Activated CD8-positive, alpha-beta memory T cell treated with anti-CD3 and anti-CD28 coated beads for 4 hours (primary cell): ENCODE measurements at regions not wholly inside any gene's neighbourhood (a gene's known extent, or its start where the extent isn't known, plus 50 kb on each side); places are given as distances from the start of the nearest gene placed in this dataset.
"Not testable (repeated sequence)": the region's sequence is repeated elsewhere in the genome, so short reads cannot be mapped to it uniquely, and the experiment has no call there.

Experiments used
- DNase-seq, 2 donors: peaks; one replicate each; pipeline ENCODE4 v3.0.0-alpha.2; 2020; ENCODE audit warnings: low read depth in 2 of 2

DNA sequence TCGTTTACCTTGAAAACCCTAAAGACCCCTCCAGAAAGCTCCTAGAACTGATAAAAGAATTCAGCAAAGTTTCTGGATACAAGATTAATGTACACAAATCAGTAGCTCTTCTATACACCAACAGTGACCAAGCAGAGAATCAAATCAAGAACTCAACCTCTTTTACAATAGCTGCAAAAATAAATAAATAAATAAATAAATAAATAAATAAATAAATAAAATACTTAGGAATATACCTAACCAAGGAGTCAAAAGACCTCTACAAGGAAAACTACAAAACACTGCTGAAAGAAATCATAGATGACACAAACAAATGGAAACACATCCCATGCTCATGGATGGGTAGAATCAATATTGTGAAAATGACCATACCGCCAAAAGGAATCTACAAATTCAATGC is 186.8 kb upstream of the EOLA2 start:
- not testable (repeated sequence) for DNase-seq

GRCh38 chrX:150127216-150127615 is 188.9 kb upstream of the EOLA2 start:
- no peak for DNase-seq

DNA sequence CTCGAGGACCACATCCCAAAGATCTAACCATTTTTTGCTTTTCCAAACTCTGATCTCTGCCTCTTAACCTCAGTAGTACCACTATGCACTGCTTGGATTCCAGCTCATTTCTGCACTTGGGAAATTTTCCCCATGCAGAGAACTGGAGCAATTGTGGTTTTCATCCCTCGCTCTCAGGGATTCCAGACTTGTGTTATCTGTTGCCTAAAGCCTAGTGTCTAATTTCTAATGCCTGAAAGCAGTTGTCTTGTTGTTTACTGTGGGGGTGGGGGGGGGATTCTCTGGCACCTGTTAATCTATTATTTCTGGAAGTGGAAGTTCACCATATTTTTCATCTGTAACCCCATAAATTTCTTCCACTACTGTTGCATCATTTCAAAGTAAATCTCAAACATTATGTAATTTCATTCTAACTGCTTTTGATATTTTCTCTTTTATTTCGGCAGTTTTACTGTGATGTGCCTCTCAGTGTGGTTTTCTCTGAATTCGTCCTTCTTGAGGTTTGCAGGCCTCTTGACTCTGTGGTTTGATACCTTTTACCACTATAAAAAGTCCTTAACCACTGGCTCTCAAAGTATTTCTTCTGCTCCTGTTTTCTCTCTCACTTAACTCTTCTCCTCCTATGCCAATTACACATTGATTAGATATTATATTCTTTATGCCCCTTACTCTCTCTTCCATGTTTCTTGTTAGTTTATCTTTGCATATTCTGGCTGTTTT is 205.6 kb upstream of the EOLA2 start:
- DNase-seq: no peak

DNA sequence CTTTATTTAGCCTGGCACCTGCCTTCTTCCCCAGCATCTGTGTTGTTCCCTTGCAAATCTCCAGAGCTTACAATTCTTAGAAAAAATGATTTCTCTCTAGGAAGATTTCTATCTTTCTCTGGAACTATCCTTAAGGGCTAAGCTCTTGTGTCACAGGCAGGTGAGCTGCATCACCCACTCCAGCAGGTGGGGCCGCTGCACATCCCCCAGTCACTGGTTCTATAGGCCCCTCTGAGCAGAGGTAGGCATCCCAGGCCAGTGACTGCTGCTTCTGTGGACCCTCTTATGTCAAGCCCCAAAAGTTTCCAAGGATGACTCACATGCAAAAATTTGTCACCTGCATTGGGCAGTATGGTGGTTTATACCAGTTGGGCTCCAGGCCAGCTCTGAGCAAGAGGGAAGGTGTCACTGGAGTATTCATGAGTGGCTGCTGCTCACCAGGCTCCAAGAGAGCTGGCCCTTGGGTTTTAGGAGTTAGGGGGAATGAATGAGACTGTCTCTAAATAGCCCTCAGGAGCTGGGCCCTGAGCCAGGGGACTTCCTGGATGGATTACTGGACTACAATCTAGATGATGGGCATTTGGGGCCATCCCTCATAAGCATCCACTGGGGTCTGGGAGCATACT is 208.1 kb upstream of the EOLA2 start:
- DNase-seq: no peak

DNA sequence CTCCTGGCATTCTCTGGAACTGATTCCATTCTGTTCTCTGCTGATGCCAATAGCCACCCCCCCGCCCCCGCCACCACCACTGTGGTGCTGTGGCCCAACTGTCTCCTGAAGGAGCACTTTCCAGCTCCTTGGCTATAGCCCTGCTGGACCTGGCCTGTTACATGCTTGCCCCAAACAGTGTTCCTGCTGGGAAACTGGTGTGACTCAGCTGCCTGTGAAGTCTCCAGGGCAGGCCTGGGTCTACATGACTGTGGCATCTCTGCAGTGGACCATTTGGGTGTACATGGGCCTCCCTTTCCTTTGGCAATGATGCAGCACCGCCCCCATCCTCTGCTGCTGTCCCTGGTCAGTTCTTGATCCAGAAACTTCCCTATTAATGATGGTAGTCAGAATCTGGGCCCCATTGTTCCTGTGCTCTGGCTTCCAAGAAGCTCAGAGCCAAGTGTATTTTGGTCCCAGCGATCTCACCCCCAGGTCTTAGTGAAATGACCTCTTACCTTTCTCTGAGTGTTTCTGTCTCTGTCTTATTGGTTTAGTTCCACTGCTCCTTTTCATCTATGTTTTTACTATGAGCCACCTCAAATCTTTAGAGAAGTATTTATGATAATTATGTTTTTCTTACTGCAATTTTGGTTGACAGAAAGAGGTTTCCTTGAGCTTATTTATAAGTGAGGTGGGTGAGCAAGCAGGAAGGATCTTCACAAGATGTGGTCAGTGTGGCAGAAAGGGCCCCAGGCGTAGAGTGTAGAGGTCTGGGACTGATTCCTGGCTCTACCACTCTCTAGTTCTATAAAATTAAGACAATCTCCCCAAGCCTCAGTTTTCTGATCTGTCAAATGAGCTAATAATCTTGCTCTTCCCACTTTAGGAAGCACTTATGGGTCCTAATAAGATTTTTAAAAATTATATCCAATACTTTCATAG is 210.7 kb upstream of the EOLA2 start:
- no peak for DNase-seq

GRCh38 chrX:150150076-150150779 is 211.9 kb upstream of the EOLA2 start:
- DNase-seq: no peak

- no peak for DNase-seq
Observed at GRCh38 chrX:150150780-150151125, 212.4 kb upstream of the MAMLD1 start.

- no peak for DNase-seq
Observed at GRCh38 chrX:150152036-150152435, 211.1 kb upstream of the MAMLD1 start.

GRCh38 chrX:150152546-150152945 is 210.6 kb upstream of the MAMLD1 start:
- no peak for DNase-seq

- DNase-seq: no peak
Observed at GRCh38 chrX:150155436-150156035, 207.6 kb upstream of the MAMLD1 start.

DNA sequence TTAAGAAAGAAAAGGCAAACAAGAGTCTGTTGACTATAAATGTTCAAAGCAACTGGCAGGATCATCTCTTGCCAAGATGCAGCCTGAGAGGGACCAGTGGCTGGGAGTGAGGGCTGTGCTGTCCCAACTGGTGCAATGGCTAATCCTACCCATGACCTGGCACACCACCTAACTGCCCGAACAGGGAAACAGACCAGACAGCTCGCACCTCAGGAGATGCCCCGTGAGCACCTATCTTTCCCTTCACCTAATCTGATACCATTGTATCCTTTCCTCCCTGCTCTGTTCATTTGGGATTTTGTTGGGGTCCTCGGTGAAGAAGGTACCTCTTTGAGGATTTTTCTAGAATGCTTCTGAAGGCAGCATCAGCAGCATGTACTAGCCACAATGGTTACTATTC is 206.5 kb upstream of the MAMLD1 start:
- no peak for DNase-seq

GRCh38 chrX:150157291-150157690 is 205.8 kb upstream of the MAMLD1 start:
- DNase-seq: no peak

DNA sequence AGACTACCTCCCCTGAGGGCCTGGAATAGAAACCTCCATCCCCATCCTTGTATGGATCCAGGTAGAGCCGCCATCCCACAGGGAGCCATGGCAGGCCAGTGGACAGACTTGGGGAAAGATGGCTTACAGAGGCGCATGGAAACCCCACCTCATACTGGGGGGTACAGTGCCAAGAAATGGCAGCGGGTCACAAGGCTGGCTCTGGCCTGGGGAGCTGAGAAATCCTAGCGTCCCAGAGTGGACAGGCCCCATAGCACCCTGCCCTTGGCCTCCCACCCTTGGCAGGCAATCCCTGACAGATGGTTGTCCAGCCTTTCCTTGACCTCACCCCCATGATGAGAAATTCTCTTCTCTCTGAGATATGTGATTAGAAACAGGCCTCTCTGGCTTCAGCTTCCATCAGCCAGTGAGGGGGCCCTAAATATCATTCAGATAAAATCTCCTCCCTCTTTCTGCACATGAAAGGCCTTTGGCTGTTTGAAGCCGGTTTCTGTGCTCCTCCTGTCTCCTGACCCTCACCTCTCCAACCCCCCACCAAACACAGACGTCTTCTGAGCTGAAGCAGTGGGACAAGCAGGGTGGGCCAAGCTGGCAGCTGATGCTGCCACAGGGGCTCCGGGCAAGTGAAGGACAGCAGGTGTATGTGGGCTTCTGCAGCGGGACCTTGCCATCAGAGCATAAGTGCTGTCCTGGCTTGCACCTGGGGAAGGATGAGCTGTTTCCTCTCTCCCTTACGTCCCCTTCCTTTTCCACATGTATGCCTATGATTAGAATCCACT is 204.4 kb upstream of the MAMLD1 start:
- no peak for DNase-seq

DNA sequence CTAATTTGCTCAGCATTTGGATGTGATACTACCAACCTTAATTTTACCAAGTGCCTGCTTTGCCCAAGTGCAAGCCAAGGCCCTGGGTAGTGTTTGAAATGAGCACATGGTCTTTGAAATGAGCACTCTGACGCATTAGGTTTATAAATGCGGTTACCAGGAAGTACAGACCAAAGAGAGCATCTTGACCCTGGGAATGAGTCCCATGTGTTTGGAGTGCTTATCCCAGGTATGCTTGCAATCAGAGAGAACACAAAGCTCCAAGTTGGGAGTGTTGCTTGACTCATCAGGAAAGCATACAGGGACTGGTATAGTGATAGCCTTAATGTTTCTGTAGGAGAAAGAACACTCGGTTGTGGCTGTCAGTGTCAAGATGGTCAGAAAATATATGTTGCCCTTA is 203.6 kb upstream of the MAMLD1 start:
- no peak for DNase-seq

DNA sequence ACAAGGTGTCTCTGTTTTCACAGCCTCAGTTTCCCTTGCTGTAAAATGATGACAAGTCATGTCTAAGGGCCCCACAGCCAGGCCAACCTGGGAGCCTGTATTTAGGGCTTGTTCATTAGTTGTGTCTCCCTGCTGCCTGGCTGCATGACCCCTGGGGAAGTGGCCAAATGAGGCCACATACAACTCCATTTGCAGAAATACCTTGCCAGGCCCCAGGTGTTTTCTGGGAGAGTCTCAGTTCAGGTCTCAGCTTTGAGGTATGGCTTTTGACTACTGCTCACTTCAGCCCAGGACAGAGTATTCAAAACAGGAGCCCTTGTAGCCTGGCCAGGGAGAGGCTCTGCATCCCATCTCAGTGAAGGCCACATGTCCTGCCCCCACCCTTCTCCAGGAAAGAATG is 202.5 kb upstream of the MAMLD1 start:
- no peak for DNase-seq

- DNase-seq: no peak
Observed at GRCh38 chrX:150161193-150161592, 201.9 kb upstream of the MAMLD1 start.

DNA sequence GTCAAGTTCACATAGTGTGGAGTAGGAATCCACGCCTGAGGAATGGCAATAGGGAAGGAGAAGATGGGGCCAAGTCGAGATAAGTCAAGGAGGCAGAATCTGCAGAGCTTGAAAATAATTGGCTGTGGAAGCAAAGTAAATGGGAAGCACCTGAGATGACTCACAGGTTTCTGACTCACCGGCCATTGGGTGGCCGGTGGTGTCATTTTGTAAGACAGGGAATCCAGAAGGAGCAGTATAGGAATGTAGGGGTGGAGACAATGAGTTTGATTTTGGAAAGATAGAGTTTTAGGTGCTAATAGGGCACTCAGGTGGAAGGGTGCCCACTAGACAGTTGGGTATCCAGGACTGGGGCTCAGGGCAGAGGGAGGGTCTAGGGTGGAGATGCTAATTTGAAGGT is 201.0 kb upstream of the MAMLD1 start:
- DNase-seq: no peak

GRCh38 chrX:150163221-150163930 is 199.7 kb upstream of the MAMLD1 start:
- no peak for DNase-seq

- no peak for DNase-seq
Observed at GRCh38 chrX:150163956-150164726, 199.0 kb upstream of the MAMLD1 start.
